ENCODE measurements at regions not wholly inside any gene's neighbourhood (a gene's known extent, or its start where the extent isn't known, plus 50 kb on each side); places are given as distances from the start of the nearest gene placed in this dataset.
A peak's percentile ranks its signal among the peaks of the same experiment; 100 is the strongest.

GRCh38 chr5:40041452-40041851, 616.7 kb upstream of the DAB2 start:
- no peak for DNase-seq

- no peak for DNase-seq
Observed at GRCh38 chr5:40037713-40038112, 612.9 kb upstream of the DAB2 start.

- no peak for DNase-seq
Observed at GRCh38 chr5:40034441-40034840, 609.7 kb upstream of the DAB2 start.

GRCh38 chr5:40033411-40033810, 608.6 kb upstream of the DAB2 start:
- no peak for DNase-seq

- no peak for DNase-seq
Observed at GRCh38 chr5:40033009-40033408, 608.2 kb upstream of the DAB2 start.

- no peak for DNase-seq
Observed at GRCh38 chr5:40030661-40031060, 605.9 kb upstream of the DAB2 start.

GRCh38 chr5:40029711-40030495, 605.1 kb upstream of the DAB2 start:
- DNase-seq = peak; percentile 57

- DNase-seq = no peak
Observed at GRCh38 chr5:40027400-40027799, 602.6 kb upstream of the DAB2 start.

GRCh38 chr5:40025586-40025985, 600.8 kb upstream of the DAB2 start:
- no peak for DNase-seq

GRCh38 chr5:40022057-40022456, 597.3 kb upstream of the DAB2 start:
- DNase-seq = no peak

- DNase-seq = no peak
Observed at GRCh38 chr5:40021007-40021406, 596.2 kb upstream of the DAB2 start.

- no peak for DNase-seq
Observed at GRCh38 chr5:40017918-40018317, 593.1 kb upstream of the DAB2 start.

GRCh38 chr5:40017135-40017534, 592.4 kb upstream of the DAB2 start:
- DNase-seq = no peak

GRCh38 chr5:40010436-40010835, 585.7 kb upstream of the DAB2 start:
- DNase-seq = peak; percentile 50

GRCh38 chr5:40006260-40006659, 581.5 kb upstream of the DAB2 start:
- no peak for DNase-seq

GRCh38 chr5:40001796-40002195, 577.0 kb upstream of the DAB2 start:
- no peak for DNase-seq

- DNase-seq = no peak
Observed at GRCh38 chr5:39998518-39998917, 573.7 kb upstream of the DAB2 start.

GRCh38 chr5:39995990-39996389, 571.2 kb upstream of the DAB2 start:
- no peak for DNase-seq

GRCh38 chr5:39992617-39993202, 567.9 kb upstream of the DAB2 start:
- DNase-seq = no peak

GRCh38 chr5:39986614-39987013, 561.8 kb upstream of the DAB2 start:
- DNase-seq = no peak

- no peak for DNase-seq
Observed at GRCh38 chr5:39980056-39980455, 555.3 kb upstream of the DAB2 start.

- DNase-seq = peak; percentile 39
Observed at GRCh38 chr5:39977066-39977655, 552.4 kb upstream of the DAB2 start.

- DNase-seq = no peak
Observed at GRCh38 chr5:39970117-39970798, 545.5 kb upstream of the DAB2 start.

All from muscle of arm (tissue), 1 donor.